ENCODE measurements at regions not wholly inside any gene's neighbourhood (a gene's known extent, or its start where the extent isn't known, plus 50 kb on each side); places are given as distances from the start of the nearest gene placed in this dataset.
"Not testable (repeated sequence)": the region's sequence is repeated elsewhere in the genome, so short reads cannot be mapped to it uniquely, and the experiment has no call there.

- DNase-seq, result no peak
These were observed 133.5 kb downstream of the TFCP2L1 start for GRCh38 chr2:121151311-121152109.

- DNase-seq, result no peak
These were observed 132.1 kb downstream of the TFCP2L1 start for GRCh38 chr2:121152861-121153260.

- no peak for DNase-seq
These were observed 131.5 kb downstream of the TFCP2L1 start for GRCh38 chr2:121153516-121153915.

GRCh38 chr2:121155502-121156056, 129.4 kb downstream of the TFCP2L1 start:
- no peak for DNase-seq

- DNase-seq, result not testable (repeated sequence)
These were observed 127.5 kb downstream of the TFCP2L1 start for GRCh38 chr2:121157481-121157880.

- DNase-seq, result no peak
These were observed 125.5 kb downstream of the TFCP2L1 start for GRCh38 chr2:121159291-121160071.

GRCh38 chr2:121160366-121160765, 124.6 kb downstream of the TFCP2L1 start:
- no peak for DNase-seq

- DNase-seq, result no peak
These were observed 123.7 kb downstream of the TFCP2L1 start for GRCh38 chr2:121161272-121161671.

- DNase-seq, result no peak
These were observed 122.1 kb downstream of the TFCP2L1 start for GRCh38 chr2:121162893-121163292.

- no peak for DNase-seq
These were observed 121.0 kb downstream of the TFCP2L1 start for GRCh38 chr2:121164042-121164441.

GRCh38 chr2:121165038-121165542, 119.9 kb downstream of the TFCP2L1 start:
- no peak for DNase-seq
